ENCODE measurements at regions not wholly inside any gene's neighbourhood (a gene's known extent, or its start where the extent isn't known, plus 50 kb on each side); places are given as distances from the start of the nearest gene placed in this dataset.

GRCh38 chr2:2672249-2672648 is 341.2 kb upstream of the MYT1L start:
- no peak for TF ChIP-seq CTCF (IDR thresholded peaks at IDR 0.05; ENCODE audit: insufficient read depth, low read length, poor library complexity, severe bottlenecking)
- TF ChIP-seq EZH2phosphoT487 (conservative IDR thresholded peaks at IDR 0.05; ENCODE audit: low read length) = no peak

All from SU-DHL-6 (cell line).